LNCaP clone FGC (cell line): ENCODE measurements at regions not wholly inside any gene's neighbourhood (a gene's known extent, or its start where the extent isn't known, plus 50 kb on each side); places are given as distances from the start of the nearest gene placed in this dataset.

Source experiments
- DNase-seq: peaks from one replicate; pipeline ENCODE4 v3.0.0-alpha.2; 2011; ENCODE audit warnings: low read depth
- H3K4me3 ChIP-seq: 2 replicates; pipeline ENCODE4 v1.5.1; 2011; ENCODE audit warnings: mild to moderate bottlenecking, low read depth, low read length, control low read depth
- TF ChIP-seq, protein P1 (sequence below): IDR thresholded peaks from 2 replicates; pipeline ENCODE4 v1.5.1; 2012; ENCODE audit warnings: mild to moderate bottlenecking; ENCODE audit not compliant: control insufficient read depth, insufficient read depth; ENCODE audit errors: extremely low read depth

DNA sequence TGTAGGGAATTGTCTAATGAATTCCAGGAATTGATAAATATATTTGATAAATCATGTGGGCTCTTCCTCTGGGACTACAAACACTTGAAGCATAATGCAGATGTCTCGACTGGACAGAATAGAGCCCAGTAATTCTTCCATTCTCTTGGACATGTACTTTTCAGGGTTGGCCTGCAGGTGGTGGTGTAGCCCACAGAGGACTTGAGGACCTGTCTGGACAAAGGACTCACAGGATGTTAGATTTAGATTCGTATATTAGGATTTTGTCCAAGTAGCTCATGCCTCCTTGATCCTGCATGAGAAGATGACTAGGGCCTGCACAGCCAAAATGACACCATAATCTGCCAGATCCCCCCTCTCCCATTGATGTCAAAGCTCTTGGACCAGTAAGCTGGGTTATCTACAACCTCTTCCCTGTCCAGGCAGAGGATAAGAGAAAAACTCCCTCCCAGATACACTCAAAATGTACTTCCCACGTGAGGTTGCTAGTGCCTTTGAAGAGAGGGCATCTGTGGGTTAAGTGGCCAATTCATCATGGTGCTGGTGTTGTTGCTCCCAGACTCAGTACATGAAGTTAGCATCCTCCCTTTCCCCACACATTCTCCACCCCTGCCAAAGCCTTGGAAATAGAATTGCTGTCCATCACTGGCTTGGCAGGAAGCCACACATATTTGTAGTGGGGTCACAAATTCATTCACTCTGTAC, 88.6 kb upstream of the ZNF280D start:
- DNase-seq: peak; percentile 31
- TF ChIP-seq, protein P1, sequence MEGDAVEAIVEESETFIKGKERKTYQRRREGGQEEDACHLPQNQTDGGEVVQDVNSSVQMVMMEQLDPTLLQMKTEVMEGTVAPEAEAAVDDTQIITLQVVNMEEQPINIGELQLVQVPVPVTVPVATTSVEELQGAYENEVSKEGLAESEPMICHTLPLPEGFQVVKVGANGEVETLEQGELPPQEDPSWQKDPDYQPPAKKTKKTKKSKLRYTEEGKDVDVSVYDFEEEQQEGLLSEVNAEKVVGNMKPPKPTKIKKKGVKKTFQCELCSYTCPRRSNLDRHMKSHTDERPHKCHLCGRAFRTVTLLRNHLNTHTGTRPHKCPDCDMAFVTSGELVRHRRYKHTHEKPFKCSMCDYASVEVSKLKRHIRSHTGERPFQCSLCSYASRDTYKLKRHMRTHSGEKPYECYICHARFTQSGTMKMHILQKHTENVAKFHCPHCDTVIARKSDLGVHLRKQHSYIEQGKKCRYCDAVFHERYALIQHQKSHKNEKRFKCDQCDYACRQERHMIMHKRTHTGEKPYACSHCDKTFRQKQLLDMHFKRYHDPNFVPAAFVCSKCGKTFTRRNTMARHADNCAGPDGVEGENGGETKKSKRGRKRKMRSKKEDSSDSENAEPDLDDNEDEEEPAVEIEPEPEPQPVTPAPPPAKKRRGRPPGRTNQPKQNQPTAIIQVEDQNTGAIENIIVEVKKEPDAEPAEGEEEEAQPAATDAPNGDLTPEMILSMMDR: peak; percentile 82
- H3K4me3 ChIP-seq: no peak overlapping the region

DNA sequence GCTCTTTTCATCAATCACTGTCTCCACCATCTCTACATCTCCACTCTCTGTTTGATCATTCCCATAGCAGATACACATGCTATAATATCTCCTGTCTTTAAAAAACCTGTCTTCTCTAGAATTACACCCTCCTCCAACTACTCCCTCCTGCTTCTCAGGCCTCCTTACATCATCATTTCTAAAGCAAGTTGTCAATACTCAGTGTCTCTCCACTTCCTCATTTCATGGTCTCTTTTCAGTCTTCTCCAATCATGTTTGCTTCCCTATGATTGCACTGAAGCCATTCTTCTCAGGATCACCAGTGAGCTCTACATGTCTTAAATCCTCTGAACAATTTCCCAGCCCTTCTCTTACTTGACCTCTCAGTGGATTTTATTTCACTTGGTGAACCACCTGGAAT, 87.0 kb upstream of the ZNF280D start:
- TF ChIP-seq, protein P1: no peak
- no peak overlapping the region for H3K4me3 ChIP-seq
- DNase-seq: no peak

DNA sequence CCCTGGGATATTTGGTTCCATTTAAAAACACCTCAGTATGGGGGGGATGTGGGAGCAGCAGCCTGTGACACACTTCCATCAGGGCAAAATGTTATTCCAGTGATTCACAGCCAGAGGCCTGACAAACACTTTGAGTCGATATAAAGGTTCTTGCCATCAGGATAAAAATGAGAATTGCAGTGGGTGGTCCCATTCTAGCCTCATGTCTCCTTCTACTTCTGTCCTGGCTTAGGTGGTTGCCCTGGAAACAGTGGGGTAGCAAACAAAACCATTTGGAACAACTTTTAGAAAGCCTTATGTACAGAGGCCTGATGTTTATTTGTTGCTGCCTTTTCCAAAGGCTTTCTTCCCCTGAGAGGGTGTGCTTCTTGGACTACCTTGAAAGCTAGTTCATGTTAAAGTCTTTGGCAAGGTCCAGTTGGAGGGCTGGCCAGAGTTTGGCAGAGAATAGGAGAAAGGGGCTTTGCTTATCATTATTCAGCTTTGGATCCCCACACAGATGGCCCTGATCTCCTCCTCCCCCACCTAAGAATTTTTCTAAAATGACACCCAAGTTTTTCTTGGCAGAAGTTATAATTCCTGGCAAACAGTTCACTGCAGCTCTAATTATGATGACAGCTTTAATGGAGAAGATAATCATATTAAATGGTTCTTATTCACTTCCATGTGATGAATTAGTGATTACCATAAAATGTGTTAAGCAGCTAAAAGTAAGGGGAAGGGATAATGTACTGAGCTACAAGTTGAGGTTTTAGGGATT, 84.2 kb upstream of the ZNF280D start:
- DNase-seq: no peak
- H3K4me3 ChIP-seq: no peak overlapping the region
- TF ChIP-seq, protein P1: 0 out of 2 replicates have a peak, but pooled peaks have one; percentile 1

DNA sequence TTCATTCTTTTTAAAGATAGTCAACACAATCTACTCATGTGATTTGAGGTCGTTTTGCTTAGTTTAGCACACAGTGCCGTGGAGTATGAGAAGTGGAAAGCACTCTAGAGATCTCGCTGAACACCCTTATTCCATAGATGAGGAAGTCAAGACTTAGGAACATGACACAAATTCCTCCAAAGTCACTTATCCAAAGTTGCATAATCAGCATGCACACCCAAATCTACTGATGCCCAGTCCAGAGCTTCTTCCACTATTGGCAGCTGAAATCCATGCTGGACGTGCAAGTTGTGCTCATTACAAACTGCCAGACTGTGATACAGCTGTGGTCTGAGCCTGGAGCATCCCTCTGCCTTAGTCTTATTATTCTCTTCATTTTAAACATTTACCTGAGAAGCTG, 83.5 kb upstream of the ZNF280D start:
- TF ChIP-seq, protein P1: no peak
- H3K4me3 ChIP-seq: no peak overlapping the region
- DNase-seq: no peak

DNA sequence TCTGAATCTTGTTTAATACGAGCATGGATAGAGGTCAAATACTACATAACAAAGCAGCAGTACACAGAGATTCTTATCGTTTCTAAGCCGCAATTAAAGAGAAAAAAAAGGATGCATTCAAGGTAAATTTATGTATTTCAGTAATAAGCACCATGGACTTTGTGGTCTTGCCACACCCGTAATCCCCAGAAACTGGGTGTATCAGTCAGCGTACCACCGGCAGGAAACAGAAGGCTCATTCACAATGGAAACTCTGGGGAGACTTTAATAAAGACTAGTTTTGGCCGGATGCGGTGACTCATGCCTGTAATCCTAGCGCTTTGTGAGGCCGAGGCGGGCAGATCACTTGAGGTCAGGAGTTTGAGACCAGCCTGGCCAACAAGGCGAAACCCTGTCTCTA, 81.9 kb upstream of the ZNF280D start:
- TF ChIP-seq, protein P1: no peak
- DNase-seq: no peak
- H3K4me3 ChIP-seq: no peak overlapping the region

DNA sequence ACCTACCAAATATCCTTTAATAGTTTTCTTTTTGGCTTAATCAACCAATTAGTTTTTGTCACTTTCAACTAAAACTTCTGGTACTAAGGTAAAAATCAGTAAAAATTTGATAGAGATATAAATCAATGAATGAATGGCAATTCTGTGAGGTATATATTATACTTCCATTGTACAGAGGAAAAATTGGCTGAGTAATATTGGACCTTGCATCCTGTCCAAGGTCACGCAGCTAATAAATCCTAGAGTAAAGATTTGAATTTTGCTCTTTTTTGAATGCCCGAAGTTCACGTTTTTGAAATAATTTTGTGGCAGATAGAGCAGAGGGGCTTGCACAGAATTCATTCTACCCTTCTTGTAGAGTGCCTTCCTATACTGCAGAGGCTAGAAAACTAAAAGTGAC, 81.1 kb upstream of the ZNF280D start:
- TF ChIP-seq, protein P1: no peak
- DNase-seq: no peak
- H3K4me3 ChIP-seq: no peak overlapping the region
